A549 (cell line): ENCODE measurements at regions not wholly inside any gene's neighbourhood (a gene's known extent, or its start where the extent isn't known, plus 50 kb on each side); places are given as distances from the start of the nearest gene placed in this dataset.

Source experiments
- ATAC-seq, 2 experiments: fragments of 200-7000 bp in 1 of 2; fragments of >200 bp in 1 of 2; cut with Nextera tagmentation in 1 of 2; cut with Tn5 transposase in 1 of 2; 3 replicates each; pipeline versions ENCODE4 v1.8.0 to v1.9.1; 2018 to 2020; ENCODE audit warnings: mild to moderate bottlenecking in 1 of 2, moderate library complexity in 1 of 2
- CTCF ChIA-PET: fragments of 300-600 bp; sonication (Branson Sonifier 250); formaldehyde crosslinking; extraction: SDS; loops from one replicate; lab custom pipeline; 2021; ENCODE audit warnings: antibody characterized with exemption, inconsistent platforms; lab: Yijun Ruan, JAX
- POLR2A ChIA-PET: fragments of 350-600 bp; formaldehyde crosslinking; extraction: SDS; loops from one replicate; lab custom pipeline; 2021; ENCODE audit warnings: antibody characterized with exemption, inconsistent platforms; lab: Yijun Ruan, JAX
- DNase-seq, 2 experiments: peaks; one replicate each; pipeline versions ENCODE4 v3.0.0 to v3.0.0-alpha.2; 2011 to 2016; ENCODE audit warnings: low read depth in 1 of 2, low spot score in 1 of 2
- FAIRE-seq: peaks from 2 replicates; lab custom pipeline; 2011; peaks lifted over from hg19 to GRCh38; lab: Jason Lieb, UNC
- H3K27ac ChIP-seq, 2 experiments: fragments of >200 bp; sonication (Bioruptor Twin); formaldehyde crosslinking; 3 replicates each; pipeline ENCODE4 v1.5.1; 2016 to 2017
- H3K4me1 ChIP-seq: fragments of >200 bp; sonication (Bioruptor Twin); formaldehyde crosslinking; 3 replicates; pipeline ENCODE4 v1.6.1; 2016
- H3K4me2 ChIP-seq: fragments of >200 bp; sonication (Bioruptor Twin); formaldehyde crosslinking; 3 replicates; pipeline ENCODE4 v1.6.1; 2016
- H3K4me3 ChIP-seq: fragments of >200 bp; sonication (Bioruptor Twin); formaldehyde crosslinking; 3 replicates; pipeline ENCODE4 v1.5.1; 2016
- H3K9me3 ChIP-seq: fragments of >200 bp; sonication (Bioruptor Twin); formaldehyde crosslinking; 3 replicates; pipeline ENCODE4 v1.6.1; 2016
- CBX8 ChIP-seq: fragments of 200-600 bp; sonication (generic); IDR thresholded peaks from 2 replicates; pipeline ENCODE4 v1.6.1; 2016
- CHD2 ChIP-seq: fragments of 150-350 bp; IDR thresholded peaks from 2 replicates; pipeline ENCODE4 v1.6.1; 2014; ENCODE audit warnings: low read length; ENCODE audit not compliant: partially characterized antibody
- EHF ChIP-seq: fragments of 250-450 bp; sonication (Bioruptor Pico); IDR thresholded peaks from 2 replicates; pipeline ENCODE4 v1.5.0; 2020; ENCODE audit warnings: mild to moderate bottlenecking
- EHMT2 ChIP-seq: fragments of 200-600 bp; sonication (generic); IDR thresholded peaks from 2 replicates; pipeline ENCODE4 v1.6.1; 2016; ENCODE audit warnings: antibody characterized with exemption, low read depth, mild to moderate bottlenecking, moderate library complexity
- MAZ ChIP-seq: fragments of 150-350 bp; IDR thresholded peaks from 2 replicates; pipeline ENCODE4 v1.6.1; 2014; ENCODE audit warnings: antibody characterized with exemption, low read depth, low read length, borderline replicate concordance
- MYC ChIP-seq: IDR thresholded peaks from 2 replicates; pipeline ENCODE4 v1.6.1; 2012; ENCODE audit warnings: mild to moderate bottlenecking, inconsistent platforms, low read length, improper control_type of control experiment, borderline replicate concordance
- NFE2L2 ChIP-seq: fragments of 150-350 bp; conservative IDR thresholded peaks from 2 replicates; pipeline ENCODE4 v1.6.1; 2014; ENCODE audit warnings: low read length
- NPAS2 ChIP-seq: fragments of 250-450 bp; sonication (Bioruptor Pico); IDR thresholded peaks from 2 replicates; pipeline ENCODE4 v1.8.0; 2022; ENCODE audit warnings: mild to moderate bottlenecking, moderate library complexity, borderline replicate concordance
- RAD21 ChIP-seq, 2 experiments: fragments of >200 bp in 1 of 2; sonication (Bioruptor Twin) in 1 of 2; formaldehyde crosslinking in 1 of 2; IDR thresholded peaks in 1 of 2; conservative IDR thresholded peaks in 1 of 2; 2 replicates in 1 of 2; 3 replicates in 1 of 2; pipeline ENCODE4 v1.6.1; 2012 to 2018; ENCODE audit warnings: inconsistent platforms in 1 of 2
- SREBF2 ChIP-seq: fragments of 450-650 bp; IDR thresholded peaks from 2 replicates; pipeline ENCODE4 v1.6.1; 2014; ENCODE audit warnings: mild to moderate bottlenecking, moderate library complexity
- ZNF302 ChIP-seq: fragments of 250-450 bp; sonication (Bioruptor Pico); IDR thresholded peaks from 2 replicates; pipeline ENCODE4 v1.9.0; 2021; ENCODE audit warnings: inconsistent platforms, mild to moderate bottlenecking, moderate library complexity
- ZSCAN20 ChIP-seq: fragments of 250-450 bp; sonication (Bioruptor Pico); IDR thresholded peaks from 2 replicates; pipeline ENCODE4 v1.8.0; 2022; ENCODE audit warnings: mild to moderate bottlenecking, moderate library complexity
- WGBS: methylation state at CpG from one replicate; pipeline ENCODE4 v1.1.6; 2017; ENCODE audit errors: missing lambda C conversion rate; 5-methylcytosine and 5-hydroxymethylcytosine counted together
- TF ChIP-seq, protein P1 (sequence below): fragments of 250-450 bp; sonication (Bioruptor Pico); IDR thresholded peaks from 2 replicates; pipeline ENCODE4 v1.5.0; 2021; ENCODE audit warnings: mild to moderate bottlenecking, moderate library complexity, borderline replicate concordance
- TF ChIP-seq, protein P2 (sequence below): fragments of 200-600 bp; sonication (generic); IDR thresholded peaks from 2 replicates; pipeline ENCODE4 v1.6.1; 2016; ENCODE audit warnings: antibody characterized with exemption, mild to moderate bottlenecking, moderate library complexity
- TF ChIP-seq, protein P3 (sequence below): fragments of >200 bp; sonication (Bioruptor Twin); formaldehyde crosslinking; IDR thresholded peaks from 3 replicates; pipeline ENCODE4 v1.6.1; 2016
- TF ChIP-seq, protein P4 (sequence below): fragments of 150-350 bp; IDR thresholded peaks from 2 replicates; pipeline ENCODE4 v1.6.1; 2014; ENCODE audit warnings: low read depth, mild to moderate bottlenecking, low read length
- TF ChIP-seq, protein P5 (sequence below): fragments of 250-450 bp; sonication (Bioruptor Pico); IDR thresholded peaks from 2 replicates; pipeline ENCODE4 v1.5.0; 2020; ENCODE audit warnings: low read depth, mild to moderate bottlenecking, moderate library complexity

DNA sequence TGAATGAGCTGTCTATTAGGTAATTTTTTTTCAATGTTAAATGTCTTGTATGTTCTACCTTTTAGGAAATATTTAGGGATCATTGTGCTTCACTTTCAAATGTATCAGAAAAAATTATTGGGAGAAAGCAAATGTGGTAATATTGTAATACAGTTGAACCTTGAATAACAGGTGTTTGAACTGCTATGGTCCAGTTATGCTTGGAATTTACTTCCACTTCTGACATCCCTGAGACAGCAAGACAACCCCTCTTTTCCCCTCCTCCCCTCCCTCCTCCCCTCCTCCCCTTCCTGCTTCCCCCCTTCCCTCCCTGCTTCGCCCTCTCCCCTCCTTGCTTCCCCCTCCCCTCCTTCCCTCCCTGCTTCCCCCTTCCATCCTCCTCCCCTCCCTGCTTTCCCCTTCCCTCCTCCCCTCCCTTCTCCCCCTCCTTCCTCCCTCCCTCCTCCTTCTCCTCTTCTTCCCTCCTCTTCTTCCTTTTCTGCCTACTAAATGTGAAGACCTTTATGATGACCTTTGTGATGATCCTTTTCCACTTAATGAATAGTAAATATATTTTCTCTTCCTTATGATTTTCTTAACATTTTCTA lies 146.6 kb downstream of the FGF1 start:
- ATAC-seq (no peak), FAIRE-seq (no peak), DNase-seq (no peak)
- WGBS: no CpG with 5 or more reads among the region's 1 CpG
- Histone ChIP-seq H3K9me3 (peaks cover 15% of the 10 kb centered on the region), H3K4me2 (no peak overlapping the region), H3K4me1 (peaks cover 6% of the 10 kb centered on the region; the same call in 1 of the 3 replicates), H3K4me3 (no peak overlapping the region), H3K27ac (no peak overlapping the region)
- ChIA-PET POLR2A (no interaction called here), CTCF (interaction anchor here (2.6 kb wide), 1 partner anchor 10 kb away, joined by 17 read pairs; no protein-coding TSS in a partner anchor)
- TF ChIP-seq EHF (CRISPR knock-in tag) (no peak), NPAS2 (CRISPR knock-in tag) (no peak), RAD21 (conservative IDR thresholded peaks at IDR 0.05 in 1 of 2, IDR thresholded peaks at IDR 0.05 in 1 of 2) (no peak), SREBF2 (no peak), CBX8 (no peak), ZSCAN20 (CRISPR knock-in tag) (no peak), EHMT2 (no peak), CHD2 (no peak), ZNF302 (CRISPR knock-in tag) (no peak), MYC (no peak), MAZ (no peak), NFE2L2 (no peak)
- TF ChIP-seq, protein P1, sequence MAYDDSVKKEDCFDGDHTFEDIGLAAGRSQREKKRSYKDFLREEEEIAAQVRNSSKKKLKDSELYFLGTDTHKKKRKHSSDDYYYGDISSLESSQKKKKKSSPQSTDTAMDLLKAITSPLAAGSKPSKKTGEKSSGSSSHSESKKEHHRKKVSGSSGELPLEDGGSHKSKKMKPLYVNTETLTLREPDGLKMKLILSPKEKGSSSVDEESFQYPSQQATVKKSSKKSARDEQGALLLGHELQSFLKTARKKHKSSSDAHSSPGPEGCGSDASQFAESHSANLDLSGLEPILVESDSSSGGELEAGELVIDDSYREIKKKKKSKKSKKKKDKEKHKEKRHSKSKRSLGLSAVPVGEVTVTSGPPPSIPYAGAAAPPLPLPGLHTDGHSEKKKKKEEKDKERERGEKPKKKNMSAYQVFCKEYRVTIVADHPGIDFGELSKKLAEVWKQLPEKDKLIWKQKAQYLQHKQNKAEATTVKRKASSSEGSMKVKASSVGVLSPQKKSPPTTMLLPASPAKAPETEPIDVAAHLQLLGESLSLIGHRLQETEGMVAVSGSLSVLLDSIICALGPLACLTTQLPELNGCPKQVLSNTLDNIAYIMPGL (CRISPR knock-in tag): no peak
- TF ChIP-seq, protein P2, sequence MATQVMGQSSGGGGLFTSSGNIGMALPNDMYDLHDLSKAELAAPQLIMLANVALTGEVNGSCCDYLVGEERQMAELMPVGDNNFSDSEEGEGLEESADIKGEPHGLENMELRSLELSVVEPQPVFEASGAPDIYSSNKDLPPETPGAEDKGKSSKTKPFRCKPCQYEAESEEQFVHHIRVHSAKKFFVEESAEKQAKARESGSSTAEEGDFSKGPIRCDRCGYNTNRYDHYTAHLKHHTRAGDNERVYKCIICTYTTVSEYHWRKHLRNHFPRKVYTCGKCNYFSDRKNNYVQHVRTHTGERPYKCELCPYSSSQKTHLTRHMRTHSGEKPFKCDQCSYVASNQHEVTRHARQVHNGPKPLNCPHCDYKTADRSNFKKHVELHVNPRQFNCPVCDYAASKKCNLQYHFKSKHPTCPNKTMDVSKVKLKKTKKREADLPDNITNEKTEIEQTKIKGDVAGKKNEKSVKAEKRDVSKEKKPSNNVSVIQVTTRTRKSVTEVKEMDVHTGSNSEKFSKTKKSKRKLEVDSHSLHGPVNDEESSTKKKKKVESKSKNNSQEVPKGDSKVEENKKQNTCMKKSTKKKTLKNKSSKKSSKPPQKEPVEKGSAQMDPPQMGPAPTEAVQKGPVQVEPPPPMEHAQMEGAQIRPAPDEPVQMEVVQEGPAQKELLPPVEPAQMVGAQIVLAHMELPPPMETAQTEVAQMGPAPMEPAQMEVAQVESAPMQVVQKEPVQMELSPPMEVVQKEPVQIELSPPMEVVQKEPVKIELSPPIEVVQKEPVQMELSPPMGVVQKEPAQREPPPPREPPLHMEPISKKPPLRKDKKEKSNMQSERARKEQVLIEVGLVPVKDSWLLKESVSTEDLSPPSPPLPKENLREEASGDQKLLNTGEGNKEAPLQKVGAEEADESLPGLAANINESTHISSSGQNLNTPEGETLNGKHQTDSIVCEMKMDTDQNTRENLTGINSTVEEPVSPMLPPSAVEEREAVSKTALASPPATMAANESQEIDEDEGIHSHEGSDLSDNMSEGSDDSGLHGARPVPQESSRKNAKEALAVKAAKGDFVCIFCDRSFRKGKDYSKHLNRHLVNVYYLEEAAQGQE: no peak
- TF ChIP-seq, protein P3, sequence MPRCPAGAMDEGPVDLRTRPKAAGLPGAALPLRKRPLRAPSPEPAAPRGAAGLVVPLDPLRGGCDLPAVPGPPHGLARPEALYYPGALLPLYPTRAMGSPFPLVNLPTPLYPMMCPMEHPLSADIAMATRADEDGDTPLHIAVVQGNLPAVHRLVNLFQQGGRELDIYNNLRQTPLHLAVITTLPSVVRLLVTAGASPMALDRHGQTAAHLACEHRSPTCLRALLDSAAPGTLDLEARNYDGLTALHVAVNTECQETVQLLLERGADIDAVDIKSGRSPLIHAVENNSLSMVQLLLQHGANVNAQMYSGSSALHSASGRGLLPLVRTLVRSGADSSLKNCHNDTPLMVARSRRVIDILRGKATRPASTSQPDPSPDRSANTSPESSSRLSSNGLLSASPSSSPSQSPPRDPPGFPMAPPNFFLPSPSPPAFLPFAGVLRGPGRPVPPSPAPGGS: no peak
- TF ChIP-seq, protein P4, sequence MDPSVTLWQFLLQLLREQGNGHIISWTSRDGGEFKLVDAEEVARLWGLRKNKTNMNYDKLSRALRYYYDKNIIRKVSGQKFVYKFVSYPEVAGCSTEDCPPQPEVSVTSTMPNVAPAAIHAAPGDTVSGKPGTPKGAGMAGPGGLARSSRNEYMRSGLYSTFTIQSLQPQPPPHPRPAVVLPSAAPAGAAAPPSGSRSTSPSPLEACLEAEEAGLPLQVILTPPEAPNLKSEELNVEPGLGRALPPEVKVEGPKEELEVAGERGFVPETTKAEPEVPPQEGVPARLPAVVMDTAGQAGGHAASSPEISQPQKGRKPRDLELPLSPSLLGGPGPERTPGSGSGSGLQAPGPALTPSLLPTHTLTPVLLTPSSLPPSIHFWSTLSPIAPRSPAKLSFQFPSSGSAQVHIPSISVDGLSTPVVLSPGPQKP: no peak
- TF ChIP-seq, protein P5, sequence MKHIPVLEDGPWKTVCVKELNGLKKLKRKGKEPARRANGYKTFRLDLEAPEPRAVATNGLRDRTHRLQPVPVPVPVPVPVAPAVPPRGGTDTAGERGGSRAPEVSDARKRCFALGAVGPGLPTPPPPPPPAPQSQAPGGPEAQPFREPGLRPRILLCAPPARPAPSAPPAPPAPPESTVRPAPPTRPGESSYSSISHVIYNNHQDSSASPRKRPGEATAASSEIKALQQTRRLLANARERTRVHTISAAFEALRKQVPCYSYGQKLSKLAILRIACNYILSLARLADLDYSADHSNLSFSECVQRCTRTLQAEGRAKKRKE: no peak
